Hepatic stellate cell (primary cell): ENCODE measurements at regions not wholly inside any gene's neighbourhood (a gene's known extent, or its start where the extent isn't known, plus 50 kb on each side); places are given as distances from the start of the nearest gene placed in this dataset.

ENCODE experiments used
- DNase-seq: peaks from one replicate; pipeline ENCODE4 v3.0.0; 2011; ENCODE audit warnings: low spot score

GRCh38 chr11:95547186-95547585, 242.4 kb downstream of the FAM76B start:
- DNase-seq = no peak

- DNase-seq = no peak
Measured at GRCh38 chr11:95545116-95545875, 244.3 kb downstream of the FAM76B start.

- DNase-seq = peak; percentile 5
Measured at GRCh38 chr11:95544095-95544856, 245.3 kb downstream of the FAM76B start.

GRCh38 chr11:95542868-95543551, 246.6 kb downstream of the FAM76B start:
- no peak for DNase-seq

GRCh38 chr11:95541715-95542114, 247.9 kb downstream of the FAM76B start:
- no peak for DNase-seq

GRCh38 chr11:95536047-95536690, 253.4 kb downstream of the FAM76B start:
- no peak for DNase-seq

- no peak for DNase-seq
Measured at GRCh38 chr11:95534809-95535208, 254.8 kb downstream of the FAM76B start.

- no peak for DNase-seq
Measured at GRCh38 chr11:95534226-95534625, 255.4 kb downstream of the FAM76B start.

- no peak for DNase-seq
Measured at GRCh38 chr11:95531116-95531515, 258.5 kb downstream of the FAM76B start.

- no peak for DNase-seq
Measured at GRCh38 chr11:95524314-95525036, 265.1 kb downstream of the FAM76B start.

GRCh38 chr11:95522874-95523273, 266.7 kb downstream of the FAM76B start:
- DNase-seq = no peak

- no peak for DNase-seq
Measured at GRCh38 chr11:95521862-95522261, 267.7 kb downstream of the FAM76B start.

GRCh38 chr11:95521133-95521542, 268.4 kb downstream of the FAM76B start:
- no peak for DNase-seq

GRCh38 chr11:95520369-95521132, 269.0 kb downstream of the FAM76B start:
- DNase-seq = no peak

GRCh38 chr11:95519912-95520311, 269.7 kb downstream of the FAM76B start:
- no peak for DNase-seq

- DNase-seq = no peak
Measured at GRCh38 chr11:95517453-95517852, 272.1 kb downstream of the FAM76B start.

GRCh38 chr11:95516786-95517185, 272.8 kb downstream of the FAM76B start:
- no peak for DNase-seq

GRCh38 chr11:95516175-95516574, 273.4 kb downstream of the FAM76B start:
- DNase-seq = no peak

- DNase-seq = no peak
Measured at GRCh38 chr11:95515371-95515770, 274.2 kb downstream of the FAM76B start.

- no peak for DNase-seq
Measured at GRCh38 chr11:95514416-95515110, 275.0 kb downstream of the FAM76B start.
